Mesendoderm (in vitro differentiated cells): ENCODE measurements at regions not wholly inside any gene's neighbourhood (a gene's known extent, or its start where the extent isn't known, plus 50 kb on each side); places are given as distances from the start of the nearest gene placed in this dataset.

Experiments
- DNase-seq: peaks from one replicate; pipeline ENCODE4 v3.0.0; 2013
- H2AK5ac ChIP-seq: 2 replicates; pipeline ENCODE4 v1.6.1; 2013; ENCODE audit warnings: low read length, inconsistent platforms
- H2BK120ac ChIP-seq: 2 replicates; pipeline ENCODE4 v1.6.1; 2013; ENCODE audit warnings: low read depth, mild to moderate bottlenecking, low read length, moderate library complexity, mixed read lengths
- H2BK15ac ChIP-seq: replicated peaks from 2 replicates; pipeline ENCODE4 v1.6.1; 2013; ENCODE audit warnings: low read depth, mild to moderate bottlenecking, moderate library complexity
- H2BK5ac ChIP-seq: 2 replicates; pipeline ENCODE4 v1.6.1; 2013; ENCODE audit warnings: low read length, inconsistent platforms
- H3K18ac ChIP-seq: 2 replicates; pipeline ENCODE4 v1.6.1; 2013; ENCODE audit warnings: mild to moderate bottlenecking, low read length, mixed read lengths
- H3K23ac ChIP-seq: one replicate; pipeline ENCODE4 v1.6.1; 2013; ENCODE audit warnings: low read length
- H3K27ac ChIP-seq: 2 replicates; pipeline ENCODE4 v1.5.1; 2013; ENCODE audit warnings: low read depth, mild to moderate bottlenecking, inconsistent platforms, low read length, moderate library complexity
- H3K27me3 ChIP-seq: 2 replicates; pipeline ENCODE4 v1.6.1; 2013; ENCODE audit warnings: low read length, control low read depth, mild to moderate bottlenecking, inconsistent platforms; ENCODE audit not compliant: insufficient read depth, poor library complexity
- H3K36me3 ChIP-seq: 2 replicates; pipeline ENCODE4 v1.6.1; 2013; ENCODE audit warnings: low read length, inconsistent platforms; ENCODE audit not compliant: control insufficient read depth, insufficient read depth
- H3K4ac ChIP-seq: one replicate; pipeline ENCODE4 v1.6.1; 2013; ENCODE audit warnings: low read depth, mild to moderate bottlenecking, low read length, moderate library complexity
- H3K4me1 ChIP-seq: 2 replicates; pipeline ENCODE4 v1.6.1; 2013; ENCODE audit warnings: low read depth, low read length, inconsistent platforms; ENCODE audit not compliant: control insufficient read depth
- H3K4me2 ChIP-seq: 2 replicates; pipeline ENCODE4 v1.6.1; 2013; ENCODE audit warnings: low read length
- H3K4me3 ChIP-seq: 2 replicates; pipeline ENCODE4 v1.5.1; 2013; ENCODE audit warnings: mild to moderate bottlenecking, low read length
- H3K56ac ChIP-seq: one replicate; pipeline ENCODE4 v1.6.1; 2013; ENCODE audit warnings: low read length
- H3K79me1 ChIP-seq: 2 replicates; pipeline ENCODE4 v1.6.1; 2013; ENCODE audit warnings: low read length, inconsistent platforms
- H3K79me2 ChIP-seq: 2 replicates; pipeline ENCODE4 v1.6.1; 2013; ENCODE audit warnings: mild to moderate bottlenecking, low read length; ENCODE audit not compliant: control insufficient read depth, insufficient read depth
- H3K9ac ChIP-seq: 2 replicates; pipeline ENCODE4 v1.6.1; 2013; ENCODE audit warnings: low read length, inconsistent platforms
- H4K5ac ChIP-seq: one replicate; pipeline ENCODE4 v1.6.1; 2013; ENCODE audit warnings: low read length
- H4K8ac ChIP-seq: one replicate; pipeline ENCODE4 v1.6.1; 2013; ENCODE audit warnings: low read depth, mild to moderate bottlenecking, control low read depth, low read length, moderate library complexity
- WGBS: extraction: QIAGEN DNeasy Blood & Tissue Kit; methylation state at CpG from one replicate; pipeline ENCODE4 v1.1.7; 2013; ENCODE audit warnings: low lambda C conversion rate, missing lambda C conversion rate; ENCODE audit not compliant: insufficient coverage; ENCODE audit errors: extremely low coverage; 5-methylcytosine and 5-hydroxymethylcytosine counted together

DNA sequence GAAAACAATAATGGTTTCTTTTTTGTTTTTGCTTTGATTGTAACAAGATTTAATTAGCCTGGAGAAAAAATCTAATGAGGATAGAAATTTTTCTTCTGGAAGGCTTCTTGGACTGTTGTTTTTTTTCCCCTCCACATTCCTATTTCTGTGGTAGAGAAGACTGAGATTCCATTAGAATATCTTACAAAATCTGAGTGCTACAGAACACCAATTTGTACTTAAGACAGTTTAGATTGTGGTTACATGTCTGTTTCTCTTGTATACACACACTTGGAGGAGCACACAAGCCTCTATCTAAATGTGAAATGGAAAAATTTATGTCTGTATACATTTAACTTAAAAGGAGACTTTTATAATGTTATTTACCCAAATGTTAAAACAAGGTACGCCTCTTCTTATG, 176.9 kb upstream of the ARSJ start:
- Histone ChIP-seq H3K4ac (no peak overlapping the region), H3K56ac (no peak overlapping the region), H2AK5ac (no peak overlapping the region), H3K27me3 (no peaks in the 10 kb centered on the region), H2BK120ac (no peak overlapping the region), H4K8ac (no peak overlapping the region), H3K4me2 (no peak overlapping the region), H3K18ac (no peak overlapping the region), H3K79me1 (no peaks in the 10 kb centered on the region), H3K4me1 (no peaks in the 10 kb centered on the region), H3K79me2 (no peaks in the 10 kb centered on the region), H3K23ac (no peak overlapping the region), H3K36me3 (no peaks in the 10 kb centered on the region), H2BK15ac (no peak overlapping the region), H3K4me3 (no peak overlapping the region), H3K27ac (no peak overlapping the region), H2BK5ac (no peak overlapping the region), H4K5ac (no peak overlapping the region), H3K9ac (no peak overlapping the region)
- no CpG with 5 or more reads among the region's 1 CpG for WGBS
- DNase-seq = no peak

DNA sequence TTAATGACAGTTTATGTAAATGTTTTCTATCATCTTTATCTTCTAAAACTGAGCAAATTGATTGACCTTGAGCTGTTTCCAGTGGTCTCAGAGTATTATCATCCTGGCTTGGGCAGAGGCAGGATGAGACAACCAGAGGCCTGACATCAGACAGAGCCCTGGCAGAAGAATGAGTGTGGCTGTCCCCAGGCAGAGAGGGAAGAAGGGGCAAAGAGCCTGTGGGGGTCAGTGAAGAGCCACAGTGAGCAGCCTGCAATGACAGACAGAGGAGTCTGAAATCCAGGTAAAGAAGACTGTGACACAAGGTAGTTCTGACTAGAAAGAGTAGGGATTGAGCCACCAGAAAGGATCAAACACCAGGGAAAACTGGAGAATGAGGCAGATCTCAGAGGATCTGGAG, 182.4 kb upstream of the ARSJ start:
- H3K79me2 ChIP-seq = no peaks in the 10 kb centered on the region
- no peaks in the 10 kb centered on the region for H3K27me3 ChIP-seq
- no peak overlapping the region for H4K5ac ChIP-seq
- no peak overlapping the region for H2AK5ac ChIP-seq
- H2BK15ac ChIP-seq = no peak overlapping the region
- no peak overlapping the region for H3K4me2 ChIP-seq
- H3K56ac ChIP-seq = no peak overlapping the region
- no peak overlapping the region for H3K4me3 ChIP-seq
- no peak overlapping the region for H3K27ac ChIP-seq
- H3K36me3 ChIP-seq = no peaks in the 10 kb centered on the region
- peak; percentile 52 for DNase-seq
- H3K4me1 ChIP-seq = no peaks in the 10 kb centered on the region
- no peak overlapping the region for H3K4ac ChIP-seq
- H3K18ac ChIP-seq = no peak overlapping the region
- no peak overlapping the region for H2BK120ac ChIP-seq
- no peaks in the 10 kb centered on the region for H3K79me1 ChIP-seq
- no peak overlapping the region for H2BK5ac ChIP-seq
- H3K9ac ChIP-seq = no peak overlapping the region
- no peak overlapping the region for H4K8ac ChIP-seq
- no peak overlapping the region for H3K23ac ChIP-seq

DNA sequence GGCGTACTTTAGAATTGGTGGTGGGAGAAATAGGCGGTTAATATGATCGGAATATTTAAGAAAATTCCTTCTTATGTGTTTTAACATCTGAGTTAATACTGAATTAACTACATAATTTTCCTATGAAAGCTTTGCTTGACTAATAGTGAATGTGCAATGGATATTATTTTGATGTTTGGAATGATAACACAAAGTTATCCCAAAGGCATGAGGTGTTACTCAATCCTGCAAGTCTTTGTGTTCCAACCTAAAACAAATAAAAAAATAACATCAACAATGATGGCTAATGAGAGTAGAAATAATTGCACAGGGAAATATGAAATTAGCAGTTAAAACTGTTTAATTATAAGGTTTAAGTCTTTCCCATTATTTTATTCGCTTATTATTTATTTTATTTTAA, 183.6 kb upstream of the ARSJ start:
- no peaks in the 10 kb centered on the region for H3K79me1 ChIP-seq
- no peak overlapping the region for H2BK15ac ChIP-seq
- H3K23ac ChIP-seq = no peak overlapping the region
- no peak overlapping the region for H3K27ac ChIP-seq
- H3K56ac ChIP-seq = no peak overlapping the region
- H2BK120ac ChIP-seq = no peak overlapping the region
- no peak overlapping the region for H3K4me3 ChIP-seq
- no peak overlapping the region for H2BK5ac ChIP-seq
- no CpG with 5 or more reads among the region's 4 CpGs for WGBS
- no peak overlapping the region for H2AK5ac ChIP-seq
- no peak overlapping the region for H3K9ac ChIP-seq
- no peak overlapping the region for H3K4me2 ChIP-seq
- no peak overlapping the region for H4K8ac ChIP-seq
- H3K18ac ChIP-seq = no peak overlapping the region
- H3K27me3 ChIP-seq = no peaks in the 10 kb centered on the region
- H3K36me3 ChIP-seq = no peaks in the 10 kb centered on the region
- H3K79me2 ChIP-seq = no peaks in the 10 kb centered on the region
- no peak overlapping the region for H4K5ac ChIP-seq
- H3K4me1 ChIP-seq = no peaks in the 10 kb centered on the region
- no peak overlapping the region for H3K4ac ChIP-seq
- no peak for DNase-seq

DNA sequence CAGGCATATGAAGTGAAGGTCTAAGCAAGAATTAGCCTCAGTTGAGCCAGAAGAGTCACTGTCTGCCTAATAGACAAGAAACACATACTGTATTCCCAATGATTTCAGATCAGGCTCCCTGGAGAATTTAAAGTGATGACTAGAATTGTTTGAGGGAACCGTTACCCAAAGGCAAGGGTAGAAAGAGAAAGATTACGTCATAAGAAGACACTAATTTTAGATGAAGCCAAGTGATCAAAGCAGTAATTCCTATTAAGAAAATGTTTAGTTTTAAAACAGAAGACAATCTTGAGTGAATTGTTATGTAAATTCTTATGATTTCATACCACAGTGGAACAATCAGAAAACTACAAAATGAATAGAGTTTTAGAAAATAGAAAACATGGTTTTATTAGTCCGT, 194.5 kb upstream of the ARSJ start:
- Histone ChIP-seq H2BK5ac (no peak overlapping the region), H3K36me3 (no peaks in the 10 kb centered on the region), H3K4ac (no peak overlapping the region), H3K4me1 (no peaks in the 10 kb centered on the region), H3K79me1 (no peaks in the 10 kb centered on the region), H2BK120ac (no peak overlapping the region), H2AK5ac (no peak overlapping the region), H3K23ac (no peak overlapping the region), H3K18ac (no peak overlapping the region), H3K4me2 (no peak overlapping the region), H4K8ac (no peak overlapping the region), H3K4me3 (no peak overlapping the region), H3K27me3 (no peaks in the 10 kb centered on the region), H3K56ac (no peak overlapping the region), H3K79me2 (no peaks in the 10 kb centered on the region), H3K9ac (no peak overlapping the region), H2BK15ac (no peak overlapping the region), H4K5ac (no peak overlapping the region), H3K27ac (no peak overlapping the region)
- no CpG with 5 or more reads among the region's 3 CpGs for WGBS
- DNase-seq = no peak

DNA sequence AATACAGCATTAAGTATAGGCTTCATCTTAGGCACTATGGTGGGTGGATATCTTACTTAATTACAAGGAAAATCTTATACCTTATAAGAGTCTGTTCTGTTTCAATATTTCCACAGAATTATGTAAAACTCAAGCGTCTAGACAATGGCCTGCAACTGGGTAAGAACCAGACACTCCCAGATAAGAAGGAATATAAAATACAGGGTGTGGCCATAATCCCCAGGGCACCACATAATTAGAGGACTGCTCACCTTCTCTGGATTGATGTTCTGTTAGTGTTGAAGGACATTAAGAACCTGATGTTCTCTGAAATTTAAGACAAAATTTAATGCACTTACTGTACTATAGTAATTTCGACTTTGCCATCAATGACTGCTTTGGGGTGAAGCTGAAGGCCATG, 198.2 kb upstream of the ARSJ start:
- no peak overlapping the region for H2AK5ac ChIP-seq
- WGBS = no CpG with 5 or more reads among the region's 2 CpGs
- H4K5ac ChIP-seq = no peak overlapping the region
- no peak for DNase-seq
- H3K18ac ChIP-seq = no peak overlapping the region
- no peak overlapping the region for H2BK5ac ChIP-seq
- H3K27ac ChIP-seq = no peak overlapping the region
- no peak overlapping the region for H4K8ac ChIP-seq
- H3K4me1 ChIP-seq = no peaks in the 10 kb centered on the region
- H2BK15ac ChIP-seq = no peak overlapping the region
- H3K56ac ChIP-seq = no peak overlapping the region
- H2BK120ac ChIP-seq = no peak overlapping the region
- no peak overlapping the region for H3K9ac ChIP-seq
- no peaks in the 10 kb centered on the region for H3K79me2 ChIP-seq
- no peak overlapping the region for H3K4ac ChIP-seq
- H3K23ac ChIP-seq = no peak overlapping the region
- H3K27me3 ChIP-seq = no peaks in the 10 kb centered on the region
- H3K79me1 ChIP-seq = no peaks in the 10 kb centered on the region
- no peaks in the 10 kb centered on the region for H3K36me3 ChIP-seq
- no peak overlapping the region for H3K4me2 ChIP-seq
- H3K4me3 ChIP-seq = no peak overlapping the region

DNA sequence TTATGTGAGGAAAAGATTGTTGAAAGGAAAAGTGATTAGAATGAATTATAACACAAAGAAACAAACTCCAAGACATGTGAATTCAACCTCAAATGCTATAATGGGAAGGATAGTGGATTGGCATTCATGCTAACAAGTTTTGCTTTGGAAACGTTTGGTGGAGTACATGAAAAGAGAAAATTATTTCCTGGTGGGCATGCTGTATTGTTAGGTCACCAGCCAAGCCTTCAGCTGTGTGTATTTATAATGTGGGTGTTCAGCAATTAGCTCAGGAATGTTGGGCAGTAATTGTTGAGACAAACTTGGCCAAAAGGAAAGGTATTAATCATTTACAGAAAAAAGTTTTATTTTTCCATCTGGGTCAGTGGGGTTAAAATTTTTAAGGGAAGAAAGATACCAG, 198.9 kb upstream of the ARSJ start:
- Histone ChIP-seq H3K4ac (no peak overlapping the region), H2BK120ac (no peak overlapping the region), H3K27me3 (no peaks in the 10 kb centered on the region), H2BK5ac (no peak overlapping the region), H4K8ac (no peak overlapping the region), H3K4me1 (no peaks in the 10 kb centered on the region), H3K79me1 (no peaks in the 10 kb centered on the region), H3K36me3 (no peaks in the 10 kb centered on the region), H3K79me2 (no peaks in the 10 kb centered on the region), H3K23ac (no peak overlapping the region), H3K4me2 (no peak overlapping the region), H3K4me3 (no peak overlapping the region), H3K27ac (no peak overlapping the region), H2AK5ac (no peak overlapping the region), H3K9ac (no peak overlapping the region), H2BK15ac (no peak overlapping the region), H3K56ac (no peak overlapping the region), H3K18ac (no peak overlapping the region), H4K5ac (no peak overlapping the region)
- DNase-seq = no peak
- WGBS = no CpG with 5 or more reads among the region's 1 CpG
